T-helper 9 cell (primary cell): ENCODE measurements at regions not wholly inside any gene's neighbourhood (a gene's known extent, or its start where the extent isn't known, plus 50 kb on each side); places are given as distances from the start of the nearest gene placed in this dataset.

ENCODE experiments used
- DNase-seq: peaks from one replicate; pipeline ENCODE4 v3.0.0-alpha.2; 2020

DNA sequence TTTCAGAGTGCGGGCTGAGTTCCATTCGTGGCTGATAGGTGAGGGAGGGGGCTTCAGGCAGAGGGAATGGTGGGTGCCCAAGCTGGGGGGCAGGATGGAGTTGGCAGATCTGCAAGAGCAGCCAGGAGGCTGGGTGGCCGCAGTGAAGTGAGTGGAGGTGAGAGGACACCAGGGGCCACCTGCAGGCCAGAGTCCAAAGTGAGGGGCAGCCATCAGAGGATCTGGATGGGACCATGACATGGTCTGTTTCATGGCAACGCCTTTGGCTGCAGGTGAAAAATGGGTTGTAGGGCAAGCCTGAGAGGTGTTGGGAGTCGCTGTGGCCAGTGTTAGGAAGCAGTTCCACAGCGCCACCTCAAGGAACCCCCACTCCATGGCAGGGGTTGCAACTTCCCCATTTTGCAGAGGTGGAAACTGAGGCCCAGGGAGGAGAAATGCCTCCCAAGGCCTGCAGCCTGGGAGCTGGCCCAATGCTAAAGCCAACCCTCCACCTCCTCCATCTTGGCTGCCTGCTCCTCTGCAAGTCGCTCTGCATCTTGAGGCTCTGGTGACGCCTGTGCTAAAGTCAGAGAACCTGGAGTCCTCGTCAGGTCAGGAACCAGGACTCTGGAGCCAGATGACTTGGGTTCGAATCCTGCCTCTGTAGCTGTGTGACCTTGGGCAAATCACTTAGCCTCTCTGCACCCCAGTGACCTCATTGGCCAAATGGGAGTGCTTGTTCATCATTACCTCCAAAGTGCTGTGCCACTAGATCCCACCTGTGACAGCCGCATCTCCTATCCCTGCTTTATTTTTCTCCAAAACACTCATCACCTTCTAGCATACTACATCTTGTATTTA lies 153.8 kb downstream of the CEBPB start:
- DNase-seq: no peak

DNA sequence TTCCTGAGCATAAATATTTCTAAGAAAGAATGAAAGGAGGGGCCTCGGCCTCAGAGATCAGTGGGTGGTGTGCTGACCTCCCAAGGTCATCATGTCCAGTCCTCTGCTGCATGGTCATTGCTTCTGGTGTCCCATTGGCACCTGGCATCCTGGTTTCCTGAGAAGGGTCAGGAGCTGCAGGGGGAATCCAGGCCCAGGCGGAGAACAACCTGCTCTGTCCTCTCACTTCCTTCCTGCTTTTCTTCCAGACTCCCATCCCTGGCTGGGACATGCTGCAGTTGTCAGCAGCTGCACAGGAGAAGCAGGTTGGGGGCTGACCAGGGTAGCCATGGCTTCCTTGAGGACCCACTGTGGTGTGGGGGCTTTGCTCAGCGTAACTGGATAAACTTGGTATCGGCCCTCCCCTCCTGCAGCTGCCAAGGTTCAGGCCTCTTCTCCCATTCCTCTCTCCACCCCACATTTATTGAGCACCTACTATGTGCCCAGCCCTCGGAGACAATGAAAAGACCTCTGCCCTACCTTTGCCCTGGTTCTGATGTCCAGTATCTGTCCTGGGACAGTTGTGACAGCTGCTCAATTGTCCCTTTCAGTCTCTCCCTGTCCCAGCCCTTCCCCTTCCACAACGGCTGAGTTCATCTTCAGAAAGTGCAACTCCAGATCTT lies 155.2 kb downstream of the CEBPB start:
- no peak for DNase-seq

DNA sequence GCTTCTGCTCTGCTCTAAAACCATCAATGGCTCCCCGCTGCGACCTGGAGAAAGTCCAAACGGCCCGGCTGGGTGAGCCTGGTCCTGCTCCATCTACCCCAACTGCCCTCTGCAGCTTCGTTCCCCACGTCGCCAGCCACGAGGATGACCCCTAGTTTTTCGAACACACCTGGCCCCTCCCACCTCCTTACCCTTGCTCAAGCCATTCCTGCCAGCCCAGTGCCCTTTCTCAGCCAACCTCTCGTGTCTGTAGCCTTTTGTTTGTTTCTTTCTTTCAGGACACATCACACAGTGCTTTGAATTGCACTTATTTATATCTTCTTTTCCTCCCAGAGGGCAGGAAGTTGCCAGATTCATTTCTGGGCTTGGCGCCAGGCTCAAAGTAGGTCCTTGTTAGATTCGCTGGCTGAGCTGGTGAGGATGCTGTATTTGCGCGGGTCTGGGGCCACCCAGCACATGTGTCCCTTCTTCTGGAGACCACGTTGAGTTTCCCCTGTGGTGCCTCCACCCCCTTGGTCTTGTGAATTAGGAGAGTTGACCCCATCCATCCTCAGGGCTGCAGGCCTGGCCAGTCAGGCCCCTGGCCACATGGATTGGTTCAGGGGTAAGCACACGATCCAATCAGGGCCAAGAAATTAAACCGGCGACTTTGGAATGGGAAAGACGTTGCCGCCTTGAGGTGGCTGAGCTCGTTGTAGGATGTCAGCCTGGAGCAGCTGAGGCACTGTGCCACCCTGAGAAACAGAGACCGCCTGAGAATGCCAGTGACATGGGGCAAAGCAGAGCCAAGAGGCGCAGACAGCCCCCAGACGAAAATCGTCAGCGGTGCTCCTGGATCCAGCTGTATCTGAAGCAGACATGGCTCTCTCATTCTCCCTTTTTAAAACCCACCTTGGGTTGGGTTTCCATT lies 156.0 kb downstream of the CEBPB start:
- no peak for DNase-seq

DNA sequence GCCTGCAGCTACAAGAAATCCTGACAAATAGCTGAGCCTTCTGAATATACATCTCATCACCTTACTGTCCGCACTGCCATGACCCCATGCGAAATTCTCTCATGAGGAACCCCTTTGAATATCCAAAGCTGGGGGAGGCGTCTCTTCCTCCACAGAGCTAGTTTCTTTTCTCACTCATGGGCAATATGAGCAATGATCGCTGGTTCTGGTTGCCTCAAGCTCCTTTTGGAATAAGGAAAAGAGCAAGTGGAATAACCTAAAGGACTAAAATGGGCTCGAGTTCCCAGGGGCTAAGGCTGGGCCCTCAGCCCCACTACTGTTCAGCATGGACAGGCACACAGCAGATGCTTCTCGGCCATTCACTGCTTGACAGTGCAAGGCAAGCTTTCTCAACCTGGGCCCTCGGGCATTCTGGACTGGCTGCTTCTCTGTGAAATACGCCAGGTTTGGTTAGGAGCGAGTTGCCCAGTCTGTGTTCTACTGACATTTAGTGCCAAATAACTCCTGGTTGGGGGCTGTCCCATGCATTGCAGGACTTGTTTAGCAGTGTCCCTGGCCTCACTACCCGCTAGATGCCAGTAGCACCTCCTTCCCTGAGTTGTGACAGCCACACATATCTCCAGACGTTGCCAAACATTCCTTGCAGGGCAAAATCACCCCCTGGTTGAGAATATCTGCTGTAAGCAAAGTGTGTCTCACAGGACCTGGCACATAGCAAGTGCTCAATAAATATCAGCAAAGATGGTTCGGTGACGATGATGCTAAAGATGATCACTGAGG lies 156.8 kb downstream of the CEBPB start:
- no peak for DNase-seq

DNA sequence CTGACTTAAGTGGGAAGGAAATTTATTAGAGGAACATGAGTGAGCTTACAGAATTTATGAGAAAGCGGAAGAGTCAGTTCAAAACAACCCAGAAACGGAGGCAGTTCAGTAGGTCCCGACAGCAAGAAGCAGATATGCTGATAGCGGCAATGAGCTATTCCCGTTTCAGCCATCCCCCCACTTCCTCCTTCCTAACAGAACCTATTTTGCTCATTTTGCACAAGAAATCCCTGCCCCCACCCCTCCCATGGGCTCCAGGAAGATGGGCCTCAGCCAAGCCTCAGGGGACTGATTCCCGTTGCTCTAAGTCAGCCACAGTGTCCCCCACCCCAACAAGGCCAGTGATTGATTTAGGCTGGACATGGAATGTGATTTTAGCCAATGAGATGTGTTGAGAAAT lies 157.5 kb downstream of the CEBPB start:
- DNase-seq: no peak

DNA sequence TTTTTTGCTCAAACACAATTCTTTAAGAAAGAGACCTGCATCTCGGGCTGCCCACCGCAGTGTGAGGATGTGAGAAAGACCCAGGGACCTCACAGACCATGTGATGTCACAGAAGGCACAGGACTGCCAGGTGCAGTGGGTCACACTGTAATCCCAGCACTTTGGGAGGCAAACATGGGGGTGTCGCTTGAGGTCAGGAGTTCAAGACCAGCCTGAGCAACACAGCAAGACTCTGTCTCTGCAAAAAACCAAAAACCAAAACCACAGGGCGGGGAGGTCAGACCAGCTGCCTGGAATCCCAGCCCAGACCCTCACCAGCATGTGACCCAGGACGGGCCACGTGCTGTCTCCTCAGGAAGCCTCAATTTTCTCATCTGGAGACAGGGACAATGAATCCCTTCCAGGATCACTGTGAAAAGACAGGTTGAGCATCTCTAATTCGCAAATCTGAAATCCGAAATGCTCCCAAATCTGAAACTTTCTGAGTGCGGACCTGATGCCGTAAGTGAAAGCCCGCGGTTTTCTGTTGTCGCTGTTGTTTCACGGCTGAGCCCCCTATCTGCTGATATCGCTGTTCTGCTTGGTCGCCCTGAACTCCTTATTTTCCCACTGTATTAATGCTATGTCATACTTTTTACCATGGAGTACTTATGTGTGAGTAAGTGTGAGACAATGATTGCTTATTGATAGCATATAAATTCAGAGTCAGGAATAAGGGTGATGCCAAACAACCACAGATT lies 159.5 kb upstream of the PTPN1 start:
- no peak for DNase-seq

DNA sequence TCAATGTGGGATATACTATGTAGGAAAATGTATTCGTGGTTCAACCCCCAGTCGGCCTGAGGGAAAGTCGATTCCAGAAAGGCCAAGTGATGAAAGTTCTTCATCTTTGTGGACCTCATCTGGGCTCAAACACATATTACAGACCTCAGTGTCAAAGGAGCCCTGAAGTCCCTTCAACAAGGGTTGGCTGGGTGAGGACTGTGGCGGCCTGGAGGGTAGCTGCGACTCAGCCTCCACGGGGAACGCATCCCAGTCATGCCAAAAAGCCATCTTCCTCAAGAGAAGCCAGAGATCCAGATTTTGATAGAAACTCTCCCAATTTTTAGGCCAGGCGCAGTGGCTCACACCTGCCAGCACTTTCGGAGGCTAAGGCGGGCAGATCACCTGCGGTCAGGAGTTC lies 158.6 kb upstream of the PTPN1 start:
- no peak for DNase-seq

DNA sequence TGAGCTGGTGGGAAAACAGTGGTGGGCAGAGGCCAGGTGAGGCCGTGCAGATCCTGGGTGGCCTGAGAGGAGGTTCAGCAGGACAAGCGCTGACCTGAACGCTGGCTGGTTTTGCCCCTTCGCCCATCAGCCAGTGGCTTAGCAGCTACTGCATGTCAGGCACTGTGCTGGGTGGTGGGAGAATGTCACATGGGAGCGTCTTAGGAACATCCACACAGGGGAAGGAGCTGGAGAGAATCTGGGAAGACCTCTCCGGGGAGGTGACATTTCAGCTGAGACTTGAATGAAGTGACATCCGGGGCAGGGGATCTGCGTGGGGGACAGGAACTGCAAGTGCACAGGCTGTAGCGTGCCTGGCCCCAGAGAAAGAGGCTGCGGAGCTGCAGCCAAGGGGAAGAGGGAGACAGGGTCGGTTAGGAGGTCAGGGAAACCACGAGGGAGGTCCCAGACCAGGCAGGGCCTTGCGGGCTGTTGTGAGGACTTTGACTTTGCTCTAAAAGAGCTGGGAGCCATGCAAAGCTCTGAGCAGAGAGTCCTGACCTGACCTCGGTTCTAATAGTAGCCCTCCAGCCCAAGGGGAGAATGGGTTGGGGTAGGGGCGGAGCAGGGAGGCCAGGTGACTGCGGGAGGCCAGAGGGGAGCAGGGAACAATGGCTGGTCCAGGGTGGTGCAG lies 156.8 kb upstream of the PTPN1 start:
- no peak for DNase-seq

DNA sequence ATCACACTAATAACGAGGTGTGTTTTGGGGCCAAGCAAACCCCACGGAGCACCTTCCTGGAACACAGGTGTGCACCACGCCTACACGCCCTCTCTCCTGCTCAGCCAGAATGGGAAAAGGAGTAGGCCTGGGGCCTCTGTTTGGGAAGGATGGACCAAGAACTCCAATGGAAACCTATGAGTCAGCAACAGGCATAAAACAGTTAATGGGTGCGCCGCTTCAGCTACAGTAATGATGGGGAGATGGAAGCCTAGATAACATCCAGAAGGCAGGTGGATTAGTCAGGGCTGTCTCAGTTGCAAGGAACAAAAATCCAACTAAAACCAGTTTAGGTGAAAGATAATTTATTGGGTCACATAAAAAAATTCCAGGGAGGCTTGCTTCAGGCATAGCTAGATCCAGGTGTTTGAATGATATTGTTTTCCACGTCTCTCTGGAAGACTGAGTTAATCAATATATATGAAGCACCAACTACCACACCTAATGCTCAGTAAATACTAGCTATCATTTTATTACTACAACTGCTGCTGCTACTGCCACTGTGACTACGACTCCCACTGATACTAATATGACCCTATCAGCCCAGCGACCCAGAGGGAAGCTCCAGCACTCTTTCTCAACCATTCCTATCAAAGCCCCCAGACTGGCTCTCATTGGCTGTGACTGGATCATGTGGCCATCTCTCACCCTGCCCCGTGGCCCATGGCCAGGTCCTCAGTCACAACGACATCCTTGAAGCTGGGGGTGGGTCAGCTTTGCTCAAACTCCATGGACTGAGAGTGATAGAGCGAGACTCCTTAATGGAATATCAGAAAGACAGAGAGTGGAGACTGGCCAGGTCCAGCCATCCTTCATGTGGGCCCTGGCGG lies 155.2 kb upstream of the PTPN1 start:
- DNase-seq: no peak

DNA sequence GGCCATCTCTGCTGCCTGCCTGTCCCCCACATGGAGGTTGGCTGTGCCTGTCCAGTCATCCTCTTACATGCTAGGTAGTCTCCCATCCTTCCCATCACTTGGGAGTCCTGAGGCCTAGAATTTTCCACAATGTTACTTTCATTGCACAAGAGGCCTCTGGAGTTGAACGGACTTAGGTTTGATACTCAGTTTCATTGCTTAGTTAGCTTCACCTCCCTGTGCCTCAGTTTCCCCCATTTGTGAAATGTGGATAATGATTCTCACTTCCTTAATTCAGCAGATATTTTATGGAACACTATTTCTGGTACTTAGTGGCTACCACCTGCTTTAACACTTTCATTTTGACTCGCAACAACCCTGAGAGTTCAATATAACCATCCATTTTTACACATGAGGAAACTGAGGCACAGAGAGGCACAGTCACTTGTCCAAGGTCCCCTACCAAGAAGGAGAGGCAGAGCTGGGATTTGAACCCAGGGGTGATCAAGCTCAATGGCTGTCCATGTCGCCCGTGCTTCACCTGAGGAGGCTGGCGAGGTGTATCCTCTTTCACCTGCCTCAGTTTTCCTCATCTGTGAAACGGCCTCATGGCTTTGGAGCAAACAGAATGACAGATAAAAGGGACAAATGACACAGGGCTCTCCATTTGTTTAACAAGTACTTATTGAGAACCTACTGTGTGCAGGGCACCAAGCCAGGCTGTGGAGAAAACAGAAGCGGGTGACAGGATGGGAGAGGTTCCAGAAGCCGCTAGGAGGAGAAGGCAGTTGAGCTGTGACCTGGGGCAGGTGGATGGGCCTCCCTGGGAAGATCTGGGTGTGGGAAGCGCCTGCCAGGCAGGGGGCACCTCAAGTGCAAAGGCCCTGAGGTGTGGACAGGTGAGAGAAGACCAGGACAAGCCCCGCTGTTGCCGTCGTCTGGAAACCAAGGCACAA lies 154.3 kb upstream of the PTPN1 start:
- DNase-seq: no peak

DNA sequence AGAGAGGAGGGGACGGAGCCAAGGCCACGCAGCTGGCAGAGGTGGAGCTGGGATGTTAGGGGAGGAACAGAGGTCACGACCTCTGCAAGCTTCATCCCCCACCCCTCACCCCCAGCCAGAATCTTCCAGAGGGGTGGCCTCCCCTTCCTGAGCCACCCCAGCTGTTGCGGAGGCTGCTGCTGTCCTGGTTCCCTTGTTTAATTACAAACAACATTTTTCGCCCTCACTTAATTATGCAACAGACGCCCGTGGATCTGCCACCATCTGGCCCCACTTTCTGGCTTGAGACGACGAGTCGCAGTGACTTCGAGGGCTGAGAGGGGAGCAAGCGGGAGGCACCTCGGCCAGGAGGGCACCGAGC lies 153.7 kb upstream of the PTPN1 start:
- DNase-seq: no peak

DNA sequence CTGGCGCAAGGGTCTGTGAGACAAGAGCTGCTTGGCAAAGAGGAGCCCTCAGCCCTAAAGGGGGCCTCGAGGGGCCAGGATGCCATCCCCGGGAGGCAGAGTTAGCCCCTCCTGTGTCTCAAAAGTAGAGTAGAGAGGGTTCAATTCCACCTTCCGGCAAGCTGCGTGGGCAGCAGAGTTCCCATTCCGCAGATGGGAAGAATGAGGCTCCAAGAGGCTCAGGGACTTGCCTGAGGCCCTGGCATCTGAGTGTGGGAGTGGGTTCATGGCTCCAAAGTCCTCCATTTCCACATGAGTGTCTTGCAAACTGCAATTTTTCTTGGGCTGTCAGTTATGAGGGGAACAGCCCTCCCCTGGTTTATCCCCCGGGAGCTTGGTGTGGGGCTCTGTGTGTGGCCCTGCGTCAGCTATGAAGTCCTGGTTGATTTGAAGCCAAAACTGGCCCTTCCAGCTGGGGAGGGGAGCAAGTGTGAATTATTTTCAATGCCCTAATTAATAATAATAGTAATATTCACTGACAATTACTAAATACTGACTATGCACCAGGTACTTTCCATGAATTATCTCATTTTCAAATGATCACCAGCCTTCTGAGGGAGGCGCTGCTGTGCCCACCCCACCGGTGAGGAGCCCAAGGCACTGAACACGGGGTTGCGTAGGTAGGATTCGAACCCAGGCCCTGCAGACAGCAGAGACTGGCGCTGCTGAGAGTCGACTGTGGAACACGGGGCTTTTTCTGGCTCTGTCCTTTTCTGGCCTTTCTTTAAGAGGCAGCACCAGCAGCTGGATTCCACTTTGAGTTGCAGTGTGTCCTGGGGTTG lies 153.0 kb upstream of the PTPN1 start:
- DNase-seq: no peak

DNA sequence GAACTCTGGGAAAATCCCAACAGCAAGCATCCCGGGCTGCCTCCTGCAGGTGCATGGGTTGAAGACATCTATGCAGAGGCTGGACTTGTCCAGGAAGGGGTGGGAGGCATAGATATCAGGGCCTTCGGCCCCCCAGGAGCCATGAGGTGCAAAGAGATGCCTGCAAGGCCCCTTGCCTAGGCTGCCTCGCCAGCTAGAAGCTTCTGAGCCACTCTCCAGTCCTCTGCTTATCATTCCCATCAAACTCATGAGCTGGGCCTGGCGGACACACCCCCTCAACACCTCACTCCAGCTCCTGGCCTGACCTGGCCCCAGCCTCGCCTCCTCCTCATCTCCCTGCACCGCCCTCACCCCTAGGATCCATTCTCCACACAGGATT lies 152.4 kb upstream of the PTPN1 start:
- no peak for DNase-seq

DNA sequence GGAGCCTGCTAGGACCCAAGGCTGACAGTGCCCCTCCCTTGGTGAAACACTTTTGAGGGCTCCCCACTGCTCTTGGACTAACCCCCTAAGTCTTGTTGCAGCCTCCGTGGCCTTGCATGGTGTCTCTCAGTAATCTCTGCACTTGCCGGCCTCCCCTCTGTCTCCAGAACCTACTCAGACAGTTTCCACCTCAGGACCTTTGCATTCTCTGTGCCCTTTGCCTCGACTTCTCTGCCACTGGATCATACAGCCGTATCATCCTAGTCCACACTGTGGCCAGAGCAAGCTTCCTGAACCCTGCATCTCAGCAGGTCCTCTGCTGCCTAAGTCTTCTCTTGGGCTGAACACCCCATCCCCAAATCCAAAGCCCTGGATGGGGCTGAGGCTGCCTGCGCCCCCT lies 152.0 kb upstream of the PTPN1 start:
- no peak for DNase-seq

DNA sequence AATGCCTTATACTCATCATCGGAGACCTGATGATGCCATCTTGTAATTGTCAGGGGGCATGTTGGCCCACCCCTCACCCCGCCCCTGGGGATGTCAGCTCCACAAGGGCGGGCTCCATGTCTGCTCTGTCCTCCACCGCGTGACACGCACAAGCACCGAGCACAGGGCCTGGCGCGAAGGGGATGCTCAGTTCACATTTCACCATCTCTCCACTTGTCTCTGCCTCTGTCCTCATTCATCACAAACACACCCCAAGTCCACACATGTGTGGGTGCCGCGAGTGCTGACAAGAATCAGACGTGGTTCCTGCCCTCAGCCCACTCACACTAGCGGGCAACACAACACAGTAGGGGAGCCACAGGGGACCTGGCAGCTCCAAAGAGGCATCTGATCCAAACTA lies 151.2 kb upstream of the PTPN1 start:
- no peak for DNase-seq

DNA sequence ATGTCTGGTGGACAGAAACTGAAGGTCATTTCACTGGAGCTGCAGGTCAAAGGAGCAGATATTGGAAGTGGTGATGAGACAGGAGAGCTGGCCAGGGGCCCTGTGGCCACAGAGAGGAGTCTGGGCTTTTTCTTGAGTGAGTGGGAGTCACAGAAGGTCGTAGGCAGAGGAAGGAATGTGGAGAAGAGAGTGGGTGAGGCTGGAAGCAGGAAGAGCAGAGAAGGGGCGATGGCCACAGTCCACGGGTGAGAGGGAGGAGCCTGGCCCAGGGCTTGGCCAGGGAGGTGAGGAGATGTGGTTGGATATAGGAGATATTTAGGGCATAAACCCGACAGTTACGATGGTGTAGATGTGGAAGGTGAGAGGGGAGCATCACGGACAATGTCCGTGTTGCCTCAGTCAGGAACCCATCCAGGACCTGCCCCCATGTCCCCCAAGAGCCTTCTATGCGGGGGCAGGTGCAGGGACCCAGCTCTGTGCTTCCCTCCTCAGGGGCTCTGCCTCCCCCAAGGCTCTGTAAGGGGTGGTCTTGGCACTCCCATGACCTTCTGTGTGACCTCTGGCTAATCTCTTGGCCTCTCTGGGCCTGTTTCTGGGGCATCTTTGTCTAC lies 150.5 kb upstream of the PTPN1 start:
- DNase-seq: no peak

DNA sequence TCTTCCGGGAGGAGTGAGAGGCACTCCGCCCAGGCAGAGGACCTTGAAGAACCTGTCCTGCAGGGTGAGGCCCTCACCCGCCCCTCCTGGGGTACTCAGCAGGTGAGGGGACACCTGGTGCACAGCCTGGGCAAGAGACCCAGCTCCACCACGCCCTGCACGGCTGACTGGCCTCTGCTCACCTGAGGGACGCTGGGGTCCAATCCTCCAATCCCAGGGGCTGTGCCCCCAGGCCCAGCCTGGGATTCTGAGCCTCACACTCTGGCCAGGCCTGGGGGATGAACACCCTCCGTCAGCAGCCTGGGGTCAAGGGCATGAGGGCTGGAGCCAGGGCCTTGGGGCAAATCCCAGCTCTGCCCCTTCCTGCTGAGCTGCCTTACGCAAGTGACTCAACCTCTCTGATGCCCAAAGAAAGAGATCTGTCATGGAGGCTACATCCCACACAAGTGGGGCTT lies 149.9 kb upstream of the PTPN1 start:
- no peak for DNase-seq

DNA sequence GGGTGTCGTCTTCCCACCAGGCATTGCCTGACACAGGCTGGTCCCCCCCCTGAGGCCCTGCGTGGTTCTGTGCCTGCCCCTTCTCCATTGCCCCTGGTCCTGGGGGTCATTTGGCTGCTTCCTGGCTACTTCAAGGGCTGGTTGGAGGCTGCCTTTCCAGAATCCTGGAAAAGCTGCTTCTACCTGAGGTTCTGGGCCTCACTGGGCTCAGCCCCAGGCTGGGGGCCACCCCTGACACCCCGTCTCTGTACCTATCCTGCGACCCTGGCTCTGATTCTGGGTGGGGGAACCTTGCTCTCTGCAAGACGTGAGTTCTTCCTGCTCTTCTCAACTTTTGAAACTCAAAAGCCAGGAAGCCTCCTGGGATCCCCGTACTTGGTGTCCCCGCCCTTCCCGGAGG lies 149.3 kb upstream of the PTPN1 start:
- no peak for DNase-seq
